ENCODE measurements at regions not wholly inside any gene's neighbourhood (a gene's known extent, or its start where the extent isn't known, plus 50 kb on each side); places are given as distances from the start of the nearest gene placed in this dataset.

GRCh38 chr9:115169003-115169402 is 51.0 kb upstream of the TNC start:
- Histone ChIP-seq H3K27ac (ENCODE audit: low read depth in 1 of 3, low read length in 2 of 3) (no peak overlapping the region), H3K9me3 (ENCODE audit: control insufficient read depth in 2 of 2, insufficient read depth in 1 of 2, low read depth in 1 of 2, low read length in 1 of 2) (no peaks in the 10 kb centered on the region), H3K4me3 (ENCODE audit: low read depth in 1 of 3, low read length in 3 of 3) (no peak overlapping the region), H3K27me3 (ENCODE audit: control insufficient read depth in 3 of 3, insufficient read depth in 3 of 3, low read length in 3 of 3) (no peaks in the 10 kb centered on the region), H3K36me3 (ENCODE audit: control insufficient read depth in 3 of 3, insufficient read depth in 2 of 3, low read depth in 1 of 3, low read length in 3 of 3) (no peaks in the 10 kb centered on the region), H3K4me1 (ENCODE audit: control insufficient read depth in 3 of 3, insufficient read depth in 2 of 3, low read depth in 1 of 3, low read length in 2 of 3) (peaks cover 0 to 3% (median 0%) of the 10 kb centered on the region in 3 donors)
- DNase-seq (no peak), FAIRE-seq (no peak)
- 81 to 87% (median 84%) methylated on average over 3 of the region's 3 CpGs for WGBS, 3 donors

- H3K36me3 ChIP-seq (ENCODE audit: control insufficient read depth in 3 of 3, insufficient read depth in 2 of 3, low read depth in 1 of 3, low read length in 3 of 3): no peaks in the 10 kb centered on the region
- H3K4me3 ChIP-seq (ENCODE audit: low read depth in 1 of 3, low read length in 3 of 3): no peak overlapping the region
- H3K27ac ChIP-seq (ENCODE audit: low read depth in 1 of 3, low read length in 2 of 3): peak overlapping the region in 1 of 3 donors; percentile 17
- DNase-seq (peak; percentile 14 to 72), FAIRE-seq (no peak)
- WGBS, 3 donors: 47 to 68% (median 54%) methylated on average over 5 of the region's 5 CpGs
- H3K4me1 ChIP-seq (ENCODE audit: control insufficient read depth in 3 of 3, insufficient read depth in 2 of 3, low read depth in 1 of 3, low read length in 2 of 3): peaks cover 0 to 3% (median 0%) of the 10 kb centered on the region in 3 donors
- no peaks in the 10 kb centered on the region for H3K9me3 ChIP-seq (ENCODE audit: control insufficient read depth in 2 of 2, insufficient read depth in 1 of 2, low read depth in 1 of 2, low read length in 1 of 2)
- no peaks in the 10 kb centered on the region for H3K27me3 ChIP-seq (ENCODE audit: control insufficient read depth in 3 of 3, insufficient read depth in 3 of 3, low read length in 3 of 3)
Observed at GRCh38 chr9:115170358-115171073, 52.6 kb upstream of the TNC start.

DNA sequence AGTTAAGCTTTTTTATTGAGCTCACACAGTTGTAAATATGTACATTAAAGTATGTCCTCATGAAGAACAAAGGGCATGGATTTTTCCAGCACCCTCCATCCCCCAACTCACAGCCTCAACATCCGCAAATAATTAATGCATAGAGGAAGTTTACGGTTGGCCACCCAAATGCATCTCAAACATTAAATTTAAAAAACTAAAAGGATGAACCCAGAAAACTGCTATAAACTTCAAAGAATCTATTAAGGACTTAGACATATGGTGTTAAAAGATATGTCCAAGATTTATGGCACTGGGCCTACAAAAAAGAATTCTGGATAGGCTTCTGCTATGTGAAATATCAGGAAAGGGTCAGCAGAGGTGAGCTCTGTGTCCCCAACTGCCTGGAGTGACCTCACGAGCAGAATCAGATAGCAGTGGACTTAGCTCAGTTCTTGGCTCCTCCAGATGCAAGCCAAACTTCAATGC is 54.0 kb upstream of the TNC start:
- Histone ChIP-seq H3K27ac (ENCODE audit: low read depth in 1 of 3, low read length in 2 of 3) (no peak overlapping the region), H3K4me3 (ENCODE audit: low read depth in 1 of 3, low read length in 3 of 3) (no peak overlapping the region), H3K27me3 (ENCODE audit: control insufficient read depth in 3 of 3, insufficient read depth in 3 of 3, low read length in 3 of 3) (no peaks in the 10 kb centered on the region), H3K4me1 (ENCODE audit: control insufficient read depth in 3 of 3, insufficient read depth in 2 of 3, low read depth in 1 of 3, low read length in 2 of 3) (peaks cover 0 to 3% (median 0%) of the 10 kb centered on the region in 3 donors), H3K36me3 (ENCODE audit: control insufficient read depth in 3 of 3, insufficient read depth in 2 of 3, low read depth in 1 of 3, low read length in 3 of 3) (no peaks in the 10 kb centered on the region), H3K9me3 (ENCODE audit: control insufficient read depth in 2 of 2, insufficient read depth in 1 of 2, low read depth in 1 of 2, low read length in 1 of 2) (no peaks in the 10 kb centered on the region)
- FAIRE-seq (no peak), DNase-seq (no peak)
- WGBS, 3 donors: 73 to 77% (median 74%) methylated on average over 3 of the region's 3 CpGs

- DNase-seq (no peak), FAIRE-seq (no peak)
- H3K36me3 ChIP-seq (ENCODE audit: control insufficient read depth in 3 of 3, insufficient read depth in 2 of 3, low read depth in 1 of 3, low read length in 3 of 3): no peaks in the 10 kb centered on the region
- WGBS, 3 donors: 91 to 97% (median 95%) methylated on average over 1 of the region's 1 CpG
- H3K4me3 ChIP-seq (ENCODE audit: low read depth in 1 of 3, low read length in 3 of 3): no peak overlapping the region
- H3K27me3 ChIP-seq (ENCODE audit: control insufficient read depth in 3 of 3, insufficient read depth in 3 of 3, low read length in 3 of 3): no peaks in the 10 kb centered on the region
- no peaks in the 10 kb centered on the region for H3K4me1 ChIP-seq (ENCODE audit: control insufficient read depth in 3 of 3, insufficient read depth in 2 of 3, low read depth in 1 of 3, low read length in 2 of 3)
- H3K27ac ChIP-seq (ENCODE audit: low read depth in 1 of 3, low read length in 2 of 3): no peak overlapping the region
- peaks cover 0 to 1% of the 10 kb centered on the region in 2 donors for H3K9me3 ChIP-seq (ENCODE audit: control insufficient read depth in 2 of 2, insufficient read depth in 1 of 2, low read depth in 1 of 2, low read length in 1 of 2)
Observed at GRCh38 chr9:115182264-115182663, 64.3 kb upstream of the TNC start.

- DNase-seq (no peak), FAIRE-seq (no peak)
- no peaks in the 10 kb centered on the region for H3K36me3 ChIP-seq (ENCODE audit: control insufficient read depth in 3 of 3, insufficient read depth in 2 of 3, low read depth in 1 of 3, low read length in 3 of 3)
- H3K27me3 ChIP-seq (ENCODE audit: control insufficient read depth in 3 of 3, insufficient read depth in 3 of 3, low read length in 3 of 3): no peaks in the 10 kb centered on the region
- H3K27ac ChIP-seq (ENCODE audit: low read depth in 1 of 3, low read length in 2 of 3): no peak overlapping the region
- peaks cover 0 to 1% of the 10 kb centered on the region in 2 donors for H3K9me3 ChIP-seq (ENCODE audit: control insufficient read depth in 2 of 2, insufficient read depth in 1 of 2, low read depth in 1 of 2, low read length in 1 of 2)
- H3K4me3 ChIP-seq (ENCODE audit: low read depth in 1 of 3, low read length in 3 of 3): no peak overlapping the region
- no peaks in the 10 kb centered on the region for H3K4me1 ChIP-seq (ENCODE audit: control insufficient read depth in 3 of 3, insufficient read depth in 2 of 3, low read depth in 1 of 3, low read length in 2 of 3)
Observed at GRCh38 chr9:115183436-115183835, 65.5 kb upstream of the TNC start.

DNA sequence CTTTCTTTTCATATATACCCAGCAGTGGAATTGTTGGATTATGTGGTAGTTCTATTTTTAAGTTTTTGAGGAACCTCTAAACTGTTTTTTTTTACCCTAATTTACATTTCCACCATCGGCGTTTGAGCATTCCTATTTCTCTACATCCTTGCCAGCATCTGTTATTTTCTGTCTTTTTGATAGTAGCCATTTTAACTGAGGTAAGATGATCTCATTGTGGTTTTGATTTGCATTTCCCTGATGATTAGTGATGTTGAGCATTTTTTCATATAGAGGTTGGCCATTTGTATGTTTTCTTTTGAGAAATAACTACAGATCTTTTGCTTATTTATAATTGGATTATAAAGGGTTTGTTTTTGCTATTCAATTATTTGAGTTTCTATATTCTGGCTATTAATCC is 71.7 kb upstream of the TNC start:
- H3K4me3 ChIP-seq (ENCODE audit: low read depth in 1 of 3, low read length in 3 of 3): no peak overlapping the region
- DNase-seq (no peak), FAIRE-seq (no peak)
- no peak overlapping the region for H3K27ac ChIP-seq (ENCODE audit: low read depth in 1 of 3, low read length in 2 of 3)
- H3K27me3 ChIP-seq (ENCODE audit: control insufficient read depth in 3 of 3, insufficient read depth in 3 of 3, low read length in 3 of 3): no peaks in the 10 kb centered on the region
- H3K9me3 ChIP-seq (ENCODE audit: control insufficient read depth in 2 of 2, insufficient read depth in 1 of 2, low read depth in 1 of 2, low read length in 1 of 2): peaks cover 0 to 1% of the 10 kb centered on the region in 2 donors
- no peaks in the 10 kb centered on the region for H3K36me3 ChIP-seq (ENCODE audit: control insufficient read depth in 3 of 3, insufficient read depth in 2 of 3, low read depth in 1 of 3, low read length in 3 of 3)
- WGBS, 3 donors: 80 to 97% (median 88%) methylated on average over 2 of the region's 2 CpGs
- H3K4me1 ChIP-seq (ENCODE audit: control insufficient read depth in 3 of 3, insufficient read depth in 2 of 3, low read depth in 1 of 3, low read length in 2 of 3): peaks cover 0 to 13% (median 2%) of the 10 kb centered on the region in 3 donors

DNA sequence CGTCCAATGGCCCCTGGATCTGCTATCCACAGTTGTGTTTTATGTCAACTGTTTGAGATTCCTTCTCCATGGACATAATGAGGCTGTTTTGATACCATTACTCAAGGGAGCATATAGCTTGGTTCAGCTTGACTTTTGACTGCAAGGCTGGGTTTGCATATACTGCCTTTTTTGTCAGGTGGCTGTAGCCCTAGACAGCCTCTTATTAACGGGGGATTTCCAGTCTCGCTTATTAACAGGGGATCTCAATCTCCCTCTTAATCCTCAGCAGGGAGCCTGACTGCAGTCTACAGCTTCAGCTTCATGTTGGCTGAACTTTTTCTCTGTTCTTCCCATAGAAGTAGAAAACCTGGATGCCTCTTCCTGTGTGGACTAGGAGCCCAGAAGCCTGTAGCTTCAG is 73.7 kb upstream of the TNC start:
- Histone ChIP-seq H3K4me1 (ENCODE audit: control insufficient read depth in 3 of 3, insufficient read depth in 2 of 3, low read depth in 1 of 3, low read length in 2 of 3) (peaks cover 0 to 13% (median 2%) of the 10 kb centered on the region in 3 donors), H3K27me3 (ENCODE audit: control insufficient read depth in 3 of 3, insufficient read depth in 3 of 3, low read length in 3 of 3) (no peaks in the 10 kb centered on the region), H3K27ac (ENCODE audit: low read depth in 1 of 3, low read length in 2 of 3) (no peak overlapping the region), H3K36me3 (ENCODE audit: control insufficient read depth in 3 of 3, insufficient read depth in 2 of 3, low read depth in 1 of 3, low read length in 3 of 3) (no peaks in the 10 kb centered on the region), H3K9me3 (ENCODE audit: control insufficient read depth in 2 of 2, insufficient read depth in 1 of 2, low read depth in 1 of 2, low read length in 1 of 2) (no peaks in the 10 kb centered on the region), H3K4me3 (ENCODE audit: low read depth in 1 of 3, low read length in 3 of 3) (no peak overlapping the region)
- DNase-seq: no peak
- no peak for FAIRE-seq
- 76 to 83% (median 81%) methylated on average over 3 of the region's 3 CpGs for WGBS, 3 donors

DNA sequence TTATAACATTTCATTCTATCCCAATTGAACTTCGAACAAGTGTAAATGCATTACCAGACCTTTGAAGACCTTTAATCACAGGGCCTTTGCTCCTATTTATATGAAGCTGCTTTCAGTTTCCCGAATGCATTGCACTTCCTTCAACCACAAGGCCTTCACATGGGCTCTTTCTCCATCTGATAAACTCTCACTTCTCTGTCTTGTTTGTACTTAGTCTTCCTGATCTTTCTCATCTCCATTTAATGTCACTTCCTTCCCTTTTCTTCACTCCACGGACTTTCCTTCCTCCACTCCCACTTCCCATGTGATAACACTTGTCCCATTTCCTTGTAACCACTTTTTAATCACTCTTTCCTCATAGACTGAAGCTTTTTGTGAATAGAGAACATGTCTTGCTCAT is 74.3 kb upstream of the TNC start:
- 9 to 26% (median 15%) methylated on average over 3 of the region's 3 CpGs for WGBS, 3 donors
- Histone ChIP-seq H3K4me3 (ENCODE audit: low read depth in 1 of 3, low read length in 3 of 3) (no peak overlapping the region), H3K4me1 (ENCODE audit: control insufficient read depth in 3 of 3, insufficient read depth in 2 of 3, low read depth in 1 of 3, low read length in 2 of 3) (peaks cover 0 to 13% (median 2%) of the 10 kb centered on the region in 3 donors), H3K27me3 (ENCODE audit: control insufficient read depth in 3 of 3, insufficient read depth in 3 of 3, low read length in 3 of 3) (no peaks in the 10 kb centered on the region), H3K27ac (ENCODE audit: low read depth in 1 of 3, low read length in 2 of 3) (peak overlapping the region in 1 of 3 donors; percentile 17), H3K9me3 (ENCODE audit: control insufficient read depth in 2 of 2, insufficient read depth in 1 of 2, low read depth in 1 of 2, low read length in 1 of 2) (no peaks in the 10 kb centered on the region), H3K36me3 (ENCODE audit: control insufficient read depth in 3 of 3, insufficient read depth in 2 of 3, low read depth in 1 of 3, low read length in 3 of 3) (no peaks in the 10 kb centered on the region)
- DNase-seq (peak; percentile 68 to 70), FAIRE-seq (no peak)
